Smooth muscle cell (in vitro differentiated cells): ENCODE measurements at regions not wholly inside any gene's neighbourhood (a gene's known extent, or its start where the extent isn't known, plus 50 kb on each side); places are given as distances from the start of the nearest gene placed in this dataset.

Source experiments
- DNase-seq: peaks from one replicate; lab custom pipeline; 2025; ENCODE audit not compliant: unreplicated experiment; lab: John Stamatoyannopoulos, UW
- H2AFZ ChIP-seq: fragments of 200-600 bp; sonication (generic); 2 replicates; pipeline ENCODE4 v1.6.0; 2016; ENCODE audit warnings: antibody characterized with exemption, low read depth, mild to moderate bottlenecking
- H3F3A ChIP-seq: fragments of 200-600 bp; sonication (generic); 2 replicates; pipeline ENCODE4 v1.6.0; 2017; ENCODE audit warnings: antibody characterized with exemption, low read depth
- H3K27ac ChIP-seq: fragments of 200-600 bp; sonication (generic); 2 replicates; pipeline ENCODE4 v1.5.1; 2016; ENCODE audit warnings: low read depth, mild to moderate bottlenecking
- H3K27me3 ChIP-seq: fragments of 200-600 bp; sonication (generic); 2 replicates; pipeline ENCODE4 v1.6.1; 2016; ENCODE audit warnings: low read depth, mild to moderate bottlenecking
- H3K36me3 ChIP-seq: fragments of 200-600 bp; sonication (generic); 2 replicates; pipeline ENCODE4 v1.5.1; 2016; ENCODE audit warnings: low read depth
- H3K4me1 ChIP-seq: fragments of 200-600 bp; sonication (generic); 2 replicates; pipeline ENCODE4 v1.5.1; 2016; ENCODE audit warnings: low read depth
- H3K4me2 ChIP-seq: fragments of 200-600 bp; sonication (generic); 2 replicates; pipeline ENCODE4 v1.6.0; 2016; ENCODE audit warnings: mild to moderate bottlenecking
- H3K4me3 ChIP-seq: fragments of 200-600 bp; sonication (generic); 2 replicates; pipeline ENCODE4 v1.5.1; 2016; ENCODE audit warnings: mild to moderate bottlenecking
- H3K79me2 ChIP-seq: fragments of 200-600 bp; sonication (generic); 2 replicates; pipeline ENCODE4 v1.6.0; 2016; ENCODE audit warnings: low read depth, mild to moderate bottlenecking
- H3K9ac ChIP-seq: fragments of 200-600 bp; sonication (generic); 2 replicates; pipeline ENCODE4 v1.6.0; 2016; ENCODE audit warnings: low read depth
- H3K9me3 ChIP-seq: fragments of 200-600 bp; sonication (generic); replicated peaks from 2 replicates; pipeline ENCODE4 v1.5.1; 2016; ENCODE audit warnings: low read depth
- H4K20me1 ChIP-seq: fragments of 200-600 bp; sonication (generic); 2 replicates; pipeline ENCODE4 v1.6.0; 2016; ENCODE audit warnings: low read depth
- WGBS: methylation state at CpG from one replicate; pipeline ENCODE4 v1.1.7; 2016; ENCODE audit warnings: low lambda C conversion rate; 5-methylcytosine and 5-hydroxymethylcytosine counted together
- TF ChIP-seq, protein P1 (sequence below): fragments of 200-600 bp; sonication (generic); IDR thresholded peaks from 2 replicates; pipeline ENCODE4 v1.5.1; 2017; ENCODE audit warnings: borderline replicate concordance, mild to moderate bottlenecking, antibody characterized with exemption; ENCODE audit not compliant: insufficient read depth, poor library complexity, severe bottlenecking

DNA sequence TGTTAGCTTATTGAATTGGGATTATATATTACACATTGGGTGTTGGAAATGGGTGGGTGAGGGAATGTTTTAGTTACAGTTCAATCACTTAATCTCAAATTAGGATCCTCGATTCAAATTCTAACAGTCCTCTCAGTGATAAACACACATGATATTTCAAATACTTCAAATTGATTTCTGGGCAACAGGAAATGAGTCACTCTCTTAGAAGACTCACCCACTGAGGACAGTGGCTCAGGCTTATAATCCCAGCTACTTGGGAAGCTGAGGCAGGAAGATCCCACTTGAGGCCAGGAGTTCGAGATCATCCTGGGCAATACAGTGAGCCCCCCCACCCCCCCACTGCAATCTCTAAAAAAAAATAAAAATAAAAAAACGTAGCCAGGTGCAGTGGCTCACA is 435.3 kb downstream of the KLF12 start:
- Histone ChIP-seq H3K9ac (no peak overlapping the region), H3K27ac (no peak overlapping the region), H3K9me3 (no peaks in the 10 kb centered on the region), H4K20me1 (no peaks in the 10 kb centered on the region), H3F3A (no peaks in the 10 kb centered on the region), H3K27me3 (no peaks in the 10 kb centered on the region), H3K4me1 (peaks cover 6% of the 10 kb centered on the region), H3K4me3 (no peak overlapping the region), H3K4me2 (no peak overlapping the region), H3K79me2 (no peaks in the 10 kb centered on the region), H3K36me3 (no peaks in the 10 kb centered on the region), H2AFZ (no peak overlapping the region)
- WGBS: 87% methylated on average over 3 of the region's 3 CpGs
- TF ChIP-seq, protein P1, sequence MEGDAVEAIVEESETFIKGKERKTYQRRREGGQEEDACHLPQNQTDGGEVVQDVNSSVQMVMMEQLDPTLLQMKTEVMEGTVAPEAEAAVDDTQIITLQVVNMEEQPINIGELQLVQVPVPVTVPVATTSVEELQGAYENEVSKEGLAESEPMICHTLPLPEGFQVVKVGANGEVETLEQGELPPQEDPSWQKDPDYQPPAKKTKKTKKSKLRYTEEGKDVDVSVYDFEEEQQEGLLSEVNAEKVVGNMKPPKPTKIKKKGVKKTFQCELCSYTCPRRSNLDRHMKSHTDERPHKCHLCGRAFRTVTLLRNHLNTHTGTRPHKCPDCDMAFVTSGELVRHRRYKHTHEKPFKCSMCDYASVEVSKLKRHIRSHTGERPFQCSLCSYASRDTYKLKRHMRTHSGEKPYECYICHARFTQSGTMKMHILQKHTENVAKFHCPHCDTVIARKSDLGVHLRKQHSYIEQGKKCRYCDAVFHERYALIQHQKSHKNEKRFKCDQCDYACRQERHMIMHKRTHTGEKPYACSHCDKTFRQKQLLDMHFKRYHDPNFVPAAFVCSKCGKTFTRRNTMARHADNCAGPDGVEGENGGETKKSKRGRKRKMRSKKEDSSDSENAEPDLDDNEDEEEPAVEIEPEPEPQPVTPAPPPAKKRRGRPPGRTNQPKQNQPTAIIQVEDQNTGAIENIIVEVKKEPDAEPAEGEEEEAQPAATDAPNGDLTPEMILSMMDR: no peak
- DNase-seq: no peak

DNA sequence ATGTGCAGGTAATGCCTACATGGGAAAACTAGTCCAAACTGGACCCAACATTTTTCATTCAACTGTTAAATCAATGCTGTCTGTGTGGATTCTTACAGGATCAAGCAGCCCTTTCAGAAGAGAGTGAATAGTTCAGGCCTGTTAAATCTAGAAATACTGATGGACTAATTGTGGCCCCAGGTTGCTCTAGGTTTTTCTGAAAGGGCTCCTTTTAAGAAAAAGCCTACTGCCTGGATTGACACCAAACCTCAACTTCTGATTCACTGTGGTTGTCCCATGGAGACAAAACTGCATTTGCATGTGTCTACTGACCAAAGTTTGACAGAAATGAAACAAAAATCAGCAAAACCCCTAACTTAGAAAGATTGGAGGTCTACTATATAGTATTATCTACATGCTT is 437.0 kb downstream of the KLF12 start:
- no peak overlapping the region for H3K27ac ChIP-seq
- H2AFZ ChIP-seq: no peak overlapping the region
- no peaks in the 10 kb centered on the region for H3K36me3 ChIP-seq
- H3K4me3 ChIP-seq: no peak overlapping the region
- no peaks in the 10 kb centered on the region for H4K20me1 ChIP-seq
- H3K27me3 ChIP-seq: no peaks in the 10 kb centered on the region
- no peaks in the 10 kb centered on the region for H3K9me3 ChIP-seq
- peaks cover 4% of the 10 kb centered on the region for H3K4me1 ChIP-seq
- DNase-seq: no peak
- no peaks in the 10 kb centered on the region for H3K79me2 ChIP-seq
- no peak overlapping the region for H3K4me2 ChIP-seq
- H3K9ac ChIP-seq: no peak overlapping the region
- no peaks in the 10 kb centered on the region for H3F3A ChIP-seq
- TF ChIP-seq, protein P1: no peak

DNA sequence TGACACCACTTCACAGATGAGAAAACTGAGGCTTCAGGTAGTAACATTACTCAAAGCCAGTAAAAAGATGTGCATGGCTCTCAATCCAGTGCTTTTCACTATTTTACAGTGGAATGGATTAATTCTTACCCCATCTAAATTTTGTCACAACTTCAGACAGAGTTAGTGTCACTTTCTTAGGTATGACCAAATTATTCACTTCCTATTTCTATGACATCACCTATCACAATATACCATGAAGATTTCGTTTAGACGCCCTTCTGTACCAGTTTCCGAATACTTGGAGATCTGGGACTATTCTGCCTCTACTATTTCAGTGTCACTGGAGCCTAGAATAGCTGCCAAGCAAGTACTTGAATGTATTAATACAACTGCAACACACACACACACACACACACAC is 437.5 kb downstream of the KLF12 start:
- no peak overlapping the region for H3K27ac ChIP-seq
- H3K9me3 ChIP-seq: no peaks in the 10 kb centered on the region
- H3K4me2 ChIP-seq: no peak overlapping the region
- TF ChIP-seq, protein P1: no peak
- H2AFZ ChIP-seq: no peak overlapping the region
- H3K27me3 ChIP-seq: no peaks in the 10 kb centered on the region
- H3K9ac ChIP-seq: no peak overlapping the region
- no peaks in the 10 kb centered on the region for H4K20me1 ChIP-seq
- DNase-seq: no peak
- no peaks in the 10 kb centered on the region for H3K36me3 ChIP-seq
- no peaks in the 10 kb centered on the region for H3F3A ChIP-seq
- H3K4me1 ChIP-seq: no peaks in the 10 kb centered on the region
- WGBS: 97% methylated on average over 3 of the region's 3 CpGs
- no peaks in the 10 kb centered on the region for H3K79me2 ChIP-seq
- no peak overlapping the region for H3K4me3 ChIP-seq

DNA sequence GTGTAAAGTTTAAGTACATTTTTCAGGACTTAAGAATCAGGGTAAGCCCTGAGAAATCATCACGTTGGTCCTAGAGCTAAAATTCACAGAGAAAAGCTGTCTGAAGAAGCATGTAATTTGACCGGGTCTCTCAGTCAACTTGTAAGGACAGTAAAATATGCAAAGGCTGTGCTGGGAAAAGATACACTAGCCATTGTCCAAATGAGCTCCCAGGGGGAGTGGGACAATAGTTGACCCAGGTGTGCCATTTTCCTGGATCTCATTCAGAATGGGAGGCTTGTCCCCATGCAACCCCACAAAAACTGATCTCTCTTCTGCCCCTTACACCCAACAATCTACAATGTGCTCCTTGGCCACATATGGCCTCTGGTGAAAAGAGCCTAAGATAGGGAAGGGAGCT is 437.9 kb downstream of the KLF12 start:
- H3K4me2 ChIP-seq: no peak overlapping the region
- no peak for DNase-seq
- no peaks in the 10 kb centered on the region for H3K36me3 ChIP-seq
- no peak overlapping the region for H2AFZ ChIP-seq
- no peaks in the 10 kb centered on the region for H3K4me1 ChIP-seq
- H3K79me2 ChIP-seq: no peaks in the 10 kb centered on the region
- H3K27ac ChIP-seq: no peak overlapping the region
- no peaks in the 10 kb centered on the region for H4K20me1 ChIP-seq
- H3K9ac ChIP-seq: no peak overlapping the region
- TF ChIP-seq, protein P1: no peak
- 91% methylated on average over 2 of the region's 2 CpGs for WGBS
- H3K27me3 ChIP-seq: no peaks in the 10 kb centered on the region
- H3F3A ChIP-seq: no peaks in the 10 kb centered on the region
- no peaks in the 10 kb centered on the region for H3K9me3 ChIP-seq
- H3K4me3 ChIP-seq: no peak overlapping the region
